Astrocyte of the hippocampus (primary cell): ENCODE measurements at regions not wholly inside any gene's neighbourhood (a gene's known extent, or its start where the extent isn't known, plus 50 kb on each side); places are given as distances from the start of the nearest gene placed in this dataset.

ENCODE experiments used
- DNase-seq: peaks from one replicate; pipeline ENCODE4 v3.0.0; 2011; ENCODE audit warnings: low read depth, low spot score

DNA sequence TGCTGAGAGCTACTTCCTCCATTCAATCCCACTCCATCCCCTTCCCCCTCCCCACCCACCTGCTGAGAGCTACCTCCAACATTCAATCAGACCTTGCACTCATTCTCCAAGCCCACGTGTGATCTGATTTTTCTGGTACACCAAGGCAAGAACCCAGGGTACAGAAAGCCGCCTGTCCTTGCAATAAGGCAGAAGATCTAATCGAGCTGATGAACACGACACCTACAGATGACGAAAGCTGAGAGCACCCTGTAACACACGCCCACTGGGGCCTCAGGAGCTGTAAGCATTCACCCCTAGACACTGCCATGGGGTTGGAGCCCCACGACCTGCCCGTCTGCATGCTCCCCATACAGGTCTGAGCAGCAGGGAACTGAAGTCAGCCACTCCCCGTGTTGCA is 58.3 kb downstream of the TRIML1 start:
- no peak for DNase-seq

DNA sequence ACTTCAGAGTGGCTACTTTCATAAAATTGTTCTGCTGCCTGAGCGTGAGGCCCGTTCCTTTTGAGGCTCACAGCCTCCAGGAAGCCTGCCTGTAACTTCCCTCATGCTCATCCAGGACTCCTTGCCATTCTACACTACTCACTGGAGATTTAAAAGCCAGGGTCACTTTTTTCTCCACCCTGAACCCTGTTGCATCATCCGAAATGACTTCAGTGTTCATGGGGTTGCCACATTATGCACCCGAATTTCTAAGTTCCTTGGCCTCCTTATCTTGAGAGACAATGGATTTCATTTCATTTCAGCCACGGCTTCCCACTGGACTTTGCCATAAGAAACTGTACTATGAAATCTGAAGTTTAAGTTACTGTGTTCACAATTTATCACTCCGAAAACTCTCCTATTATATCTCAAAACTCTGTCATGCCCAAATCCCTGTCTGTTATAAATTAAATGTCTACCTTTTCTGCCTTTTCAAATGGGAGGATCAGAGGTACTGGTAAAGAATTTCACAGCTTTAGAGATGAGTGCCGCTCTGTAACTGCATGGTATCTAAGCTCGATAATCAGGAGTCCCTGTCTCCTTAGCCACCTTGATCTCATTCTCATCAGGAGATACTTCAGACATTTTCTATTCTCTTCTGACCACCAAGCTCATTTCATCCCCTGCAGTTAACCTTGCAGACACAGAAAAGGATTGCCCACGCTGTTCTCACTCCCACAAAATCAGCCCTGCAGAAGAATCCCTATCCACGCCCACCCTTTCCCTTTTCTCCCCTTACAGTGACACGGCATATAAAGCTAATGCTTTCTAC is 59.9 kb downstream of the TRIML1 start:
- no peak for DNase-seq

DNA sequence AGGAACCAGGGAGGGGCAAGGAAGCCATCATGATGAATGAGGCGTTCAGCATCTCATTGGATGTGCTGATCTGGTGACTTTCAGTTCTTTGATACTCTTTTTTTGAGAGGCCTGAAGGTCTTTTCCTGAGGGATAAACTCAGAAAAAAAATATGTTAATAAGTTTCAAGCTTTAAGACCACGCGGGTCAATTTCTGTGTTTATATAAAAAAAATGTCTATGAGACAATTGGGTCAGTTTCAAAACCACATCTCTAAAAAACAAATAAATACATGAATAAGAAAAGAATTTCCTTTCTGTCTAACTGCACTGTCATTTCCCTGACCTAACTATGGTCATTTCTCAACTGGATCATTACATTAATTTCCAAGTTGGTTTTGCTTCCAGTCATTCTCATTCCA is 62.6 kb downstream of the TRIML1 start:
- no peak for DNase-seq

DNA sequence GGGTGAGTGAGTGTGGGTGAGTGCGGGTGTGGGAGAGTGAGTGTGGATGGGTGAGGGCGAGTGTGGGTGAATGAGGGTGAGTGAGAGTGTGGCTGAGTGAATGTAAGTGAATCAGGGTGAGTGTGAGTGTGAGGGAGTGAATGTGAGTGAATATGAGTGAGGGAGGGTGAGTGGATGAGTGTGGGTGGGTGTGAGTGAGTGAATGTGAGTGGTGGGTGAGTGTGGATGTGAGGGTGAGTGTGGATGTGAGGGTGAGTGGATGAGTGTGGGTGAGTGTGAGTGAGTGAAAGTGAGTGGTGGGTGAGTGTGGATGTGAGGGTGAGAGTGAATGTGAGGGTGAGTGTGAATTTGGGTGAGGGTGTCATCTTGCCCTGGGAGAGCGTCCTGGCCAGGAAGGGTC is 67.5 kb downstream of the TRIML1 start:
- DNase-seq = no peak

DNA sequence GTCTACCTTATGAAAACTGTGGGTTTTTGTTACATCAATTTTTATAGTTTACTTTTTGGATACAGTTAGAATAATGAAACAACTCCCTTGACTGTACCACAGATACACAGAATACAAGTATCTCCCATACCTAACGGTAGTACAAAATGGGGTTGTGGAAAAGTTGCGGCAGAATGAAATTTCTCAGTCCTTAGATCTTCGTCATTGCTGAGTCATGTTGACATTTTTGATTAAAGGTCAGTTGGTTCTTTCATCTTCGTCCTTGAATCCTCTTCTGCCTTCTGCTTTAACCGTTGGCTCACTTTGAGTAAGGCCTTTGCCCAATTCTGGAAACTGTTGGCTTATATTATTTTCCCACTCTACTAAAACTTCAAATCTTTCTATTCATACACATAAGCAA is 75.6 kb downstream of the TRIML1 start:
- no peak for DNase-seq

DNA sequence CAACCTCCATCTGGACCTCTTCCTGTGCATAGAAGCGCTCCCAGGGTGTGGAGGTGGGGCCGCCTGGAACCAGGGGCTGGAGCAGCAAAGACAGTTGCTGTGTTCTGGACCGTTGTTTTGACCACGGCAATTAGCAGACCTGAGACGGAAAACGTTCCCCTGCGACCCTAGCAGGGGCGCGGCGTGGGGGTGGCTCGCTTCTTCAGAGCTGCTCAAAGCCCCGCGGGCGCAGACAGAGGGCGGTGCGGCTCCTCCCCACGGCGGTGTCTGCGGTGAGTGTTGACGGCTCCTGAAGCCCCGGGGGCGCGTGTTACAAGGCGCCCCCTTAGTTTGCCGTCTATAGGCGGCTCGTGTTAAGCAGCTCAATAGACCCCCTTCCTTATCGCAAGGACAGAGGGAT is 79.2 kb downstream of the TRIML1 start:
- DNase-seq = no peak

DNA sequence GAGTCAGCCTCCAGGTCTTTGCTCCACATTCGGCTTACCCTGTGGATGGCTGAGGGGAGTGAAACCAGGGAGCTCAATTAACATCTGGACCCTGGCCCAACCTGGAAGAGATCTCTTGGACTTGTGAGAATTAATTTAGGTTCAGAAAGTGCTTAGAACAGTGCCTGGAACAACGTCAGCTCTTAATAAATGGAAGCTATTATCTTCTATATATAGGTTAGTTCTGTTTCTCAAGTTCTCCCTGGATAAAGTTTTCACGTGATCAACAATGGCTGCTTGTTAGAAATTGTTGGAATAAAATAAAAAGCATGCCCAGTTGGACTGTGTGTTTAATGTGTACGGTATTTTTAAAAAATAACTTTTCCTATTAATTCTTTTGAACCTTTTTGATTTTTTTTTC is 80.8 kb downstream of the TRIML1 start:
- DNase-seq = no peak

DNA sequence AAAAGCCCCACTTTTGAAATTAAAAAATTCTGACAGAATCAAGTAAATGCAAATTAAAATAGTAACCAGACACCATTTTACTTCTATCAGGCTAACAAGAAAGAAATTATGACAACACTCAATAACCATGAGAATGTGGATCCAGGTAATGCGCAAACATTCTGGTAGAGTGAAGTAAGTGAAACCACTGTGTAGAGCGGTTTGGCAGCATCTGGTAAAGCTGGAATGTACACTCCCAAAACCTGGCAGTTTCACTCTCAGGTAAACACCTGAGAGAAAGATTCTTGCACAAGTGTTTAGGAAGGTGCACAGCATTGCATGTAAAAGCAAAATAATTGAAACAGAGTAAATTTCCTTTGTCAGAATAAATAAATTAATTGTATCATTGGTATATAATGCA is 81.8 kb downstream of the TRIML1 start:
- no peak for DNase-seq

DNA sequence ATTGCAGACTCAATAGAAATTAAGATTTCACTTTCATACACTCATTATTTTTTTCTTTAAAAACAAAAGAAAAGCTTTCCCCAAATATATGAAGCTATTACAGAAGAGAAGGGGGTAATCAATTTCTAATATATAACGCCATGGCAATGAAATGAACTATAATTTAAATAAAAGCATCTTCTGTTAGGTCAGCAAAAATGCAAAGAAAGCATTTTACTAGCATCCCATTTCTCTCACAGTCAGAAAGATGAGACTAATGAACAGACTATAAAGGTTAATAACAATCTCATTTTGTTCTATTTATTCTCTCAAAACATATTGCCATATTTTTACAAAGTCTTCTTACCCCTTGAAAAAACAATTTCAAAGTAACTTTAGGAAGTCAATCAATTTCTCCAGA is 89.0 kb downstream of the TRIML1 start:
- DNase-seq = no peak

DNA sequence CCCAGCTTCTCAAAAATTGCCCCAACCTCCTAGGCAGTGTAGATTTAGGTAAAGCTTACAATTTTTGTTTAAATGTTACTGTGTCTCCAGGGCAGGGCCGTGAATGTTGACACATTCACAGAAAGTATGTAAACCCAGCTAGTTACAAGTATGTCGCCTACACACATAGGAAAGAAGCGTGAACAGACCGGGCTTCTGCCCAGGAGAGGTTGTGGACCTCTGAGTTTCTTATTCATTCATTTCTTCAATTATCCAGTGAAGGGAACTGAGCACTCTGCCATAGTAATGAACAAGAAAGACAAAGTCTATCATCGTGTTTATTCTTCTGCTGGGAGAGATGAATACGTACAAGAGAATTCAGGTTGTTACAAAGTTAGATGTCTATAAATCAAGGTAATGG is 93.2 kb downstream of the TRIML1 start:
- no peak for DNase-seq

DNA sequence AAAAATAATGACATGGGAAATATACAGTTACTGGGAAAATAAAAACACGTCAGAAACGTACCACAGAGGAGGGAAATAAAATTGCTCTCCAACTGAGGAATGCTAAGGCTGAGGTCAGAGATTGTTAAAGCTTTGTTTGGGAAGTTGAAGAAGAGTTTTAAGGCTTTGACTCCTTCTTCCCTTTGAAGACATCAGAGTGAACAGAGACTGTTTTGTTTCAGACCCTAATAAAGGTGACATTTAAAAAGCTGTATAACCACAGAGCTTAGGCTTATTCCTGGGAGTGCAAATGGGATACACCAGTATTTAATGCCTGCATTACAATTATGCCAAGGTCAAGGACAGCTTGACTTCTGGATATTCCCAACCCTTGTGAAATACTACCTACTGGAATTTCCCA is 102.8 kb downstream of the TRIML1 start:
- no peak for DNase-seq

DNA sequence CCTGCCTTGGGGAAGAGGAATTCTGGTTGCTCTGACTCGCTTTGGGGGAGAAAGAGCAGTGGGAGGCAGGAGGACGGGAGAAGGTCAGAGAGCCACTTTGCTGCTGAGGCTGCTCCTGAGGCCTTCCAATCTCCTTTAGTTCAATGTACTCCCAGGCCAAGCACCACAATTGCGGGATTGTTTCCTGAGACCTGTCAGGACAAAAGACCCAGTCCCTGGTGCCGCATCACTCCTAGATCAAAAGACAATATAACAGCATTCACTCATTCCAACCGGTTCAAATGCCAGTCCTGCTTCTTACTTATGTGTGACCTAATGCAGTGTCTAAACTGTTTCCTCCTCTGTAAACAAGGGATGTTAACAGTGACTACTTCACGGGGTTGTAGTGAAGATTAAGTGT is 106.4 kb downstream of the TRIML1 start:
- DNase-seq = no peak

DNA sequence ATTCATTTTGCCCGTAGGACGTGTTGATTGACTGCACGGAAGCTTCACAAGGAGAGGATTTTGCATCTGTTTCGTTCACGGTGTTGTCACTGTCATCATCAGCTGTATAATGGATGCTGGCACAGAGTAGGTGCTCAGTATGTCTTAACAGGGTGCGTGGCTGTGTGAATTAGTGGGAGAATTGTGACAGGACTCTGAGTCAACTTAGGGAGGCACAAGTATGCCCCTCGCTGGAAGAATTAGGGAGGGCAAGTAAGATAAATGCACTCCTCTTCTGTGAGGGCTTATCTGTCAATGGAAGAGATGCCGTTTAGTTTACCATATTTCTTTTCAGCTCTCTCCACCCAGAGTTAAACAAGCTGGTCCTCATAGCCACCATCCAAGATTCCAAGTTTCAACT is 107.2 kb downstream of the TRIML1 start:
- DNase-seq = no peak

DNA sequence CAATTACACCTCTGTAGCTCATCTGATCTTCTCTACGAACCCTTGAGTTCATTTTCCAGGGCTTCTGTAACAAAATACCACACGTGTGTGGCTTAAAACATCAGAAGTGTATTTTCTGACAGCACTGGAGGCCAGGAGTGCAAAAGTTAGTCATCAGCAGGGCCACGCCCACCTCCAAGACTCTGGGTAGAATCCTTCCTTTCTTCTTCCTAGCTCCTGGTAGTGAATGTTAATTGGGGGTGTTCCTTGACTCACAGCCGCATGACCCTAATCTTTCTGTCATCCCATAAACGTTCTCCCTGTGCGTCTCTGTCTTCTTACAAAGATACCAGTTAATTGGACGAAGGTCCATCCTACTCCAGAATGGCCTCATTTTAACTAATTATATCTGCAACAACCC is 115.0 kb downstream of the TRIML1 start:
- no peak for DNase-seq

DNA sequence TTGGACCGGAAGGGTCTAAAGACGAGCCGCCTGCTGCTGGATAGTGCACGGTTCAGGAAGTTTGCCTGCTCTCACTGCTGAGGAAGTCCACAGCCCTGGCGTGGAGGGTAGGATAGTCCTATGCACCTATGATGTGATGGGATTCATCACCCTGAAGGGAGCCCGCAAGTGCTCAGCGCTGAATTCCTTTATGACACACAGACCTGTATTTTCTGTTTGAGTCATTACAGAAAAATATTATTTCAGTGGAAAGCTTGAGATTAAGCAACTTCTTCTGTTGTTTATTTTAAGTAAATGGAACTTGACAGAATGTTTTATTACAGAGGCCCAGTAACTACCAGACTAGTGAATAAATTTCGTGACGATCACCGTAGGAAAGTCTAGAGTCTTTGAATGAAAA is 123.2 kb downstream of the TRIML1 start:
- DNase-seq = no peak

DNA sequence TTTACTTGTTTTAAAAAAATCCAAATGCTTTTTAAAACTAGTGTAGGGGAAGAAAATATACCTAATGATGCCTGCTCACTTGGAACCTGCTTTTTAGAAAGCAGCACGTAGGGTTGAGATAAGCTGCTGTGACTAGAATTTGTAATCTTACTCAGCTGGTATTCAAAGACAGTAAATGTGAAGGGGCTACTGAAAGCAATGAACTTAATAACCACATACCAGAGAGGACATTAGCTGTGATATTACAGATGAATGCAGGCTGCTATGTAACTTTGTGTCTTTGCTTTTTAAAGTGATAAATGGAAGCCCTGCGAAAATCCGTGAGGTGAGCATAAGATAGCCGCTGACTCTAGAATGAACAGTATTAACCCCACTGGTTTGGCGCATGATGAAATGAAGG is 124.1 kb downstream of the TRIML1 start:
- DNase-seq = no peak

DNA sequence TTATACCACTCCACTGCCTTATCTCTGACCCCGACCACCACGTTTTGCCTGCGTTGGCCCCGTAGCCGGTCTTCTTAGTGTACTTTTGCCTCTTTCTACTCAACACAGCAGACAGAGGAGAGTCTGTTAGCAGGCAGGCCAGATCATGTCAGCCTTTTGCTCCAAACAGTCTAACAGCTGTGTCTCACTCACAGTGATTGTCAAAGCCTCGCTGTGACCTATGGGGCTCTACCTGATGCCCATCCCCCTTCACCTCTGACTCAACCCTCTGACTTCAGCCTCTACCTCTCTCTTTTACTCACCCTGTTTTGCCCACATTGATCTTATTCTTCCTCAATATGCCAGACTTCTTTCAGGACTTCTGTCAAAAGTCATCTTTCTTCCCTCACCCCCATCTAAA is 127.1 kb downstream of the TRIML1 start:
- DNase-seq = no peak

DNA sequence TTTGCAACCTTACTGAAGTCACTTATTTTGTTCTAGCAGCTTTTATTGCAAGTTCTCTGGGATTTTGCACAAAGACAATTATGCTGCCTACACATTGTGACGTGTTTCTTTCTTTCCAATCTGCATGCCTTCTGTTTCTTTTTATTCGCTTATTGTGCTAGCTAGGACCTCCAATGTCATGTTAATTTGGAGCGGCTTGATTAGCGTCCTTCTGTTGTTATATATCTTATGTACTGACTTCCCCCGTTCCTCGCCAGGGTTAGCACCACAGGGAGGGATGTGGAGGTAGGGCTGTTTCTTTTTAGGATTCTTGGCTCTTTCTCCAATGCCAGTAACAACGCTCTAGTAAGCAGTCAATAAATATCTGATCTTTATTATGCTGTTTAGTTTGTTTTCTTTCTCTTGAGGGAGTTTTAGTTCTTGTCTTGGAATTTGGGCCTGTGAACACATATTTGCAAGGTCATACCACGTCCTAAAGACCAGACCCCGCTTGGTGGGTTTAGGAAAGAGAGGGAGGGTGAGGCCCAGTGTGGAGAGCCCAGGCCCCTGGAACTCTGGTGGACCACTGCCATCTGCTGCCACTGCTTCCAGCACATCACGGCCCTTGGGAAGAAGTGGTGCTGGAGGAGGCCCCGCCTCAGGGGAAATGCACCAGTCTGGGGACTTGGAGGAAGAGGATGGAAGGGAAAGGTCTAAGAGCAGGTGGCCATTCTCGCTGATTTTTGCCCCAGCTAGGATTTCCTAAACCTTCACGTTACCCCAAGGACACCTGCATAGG is 129.1 kb downstream of the TRIML1 start:
- DNase-seq = no peak

DNA sequence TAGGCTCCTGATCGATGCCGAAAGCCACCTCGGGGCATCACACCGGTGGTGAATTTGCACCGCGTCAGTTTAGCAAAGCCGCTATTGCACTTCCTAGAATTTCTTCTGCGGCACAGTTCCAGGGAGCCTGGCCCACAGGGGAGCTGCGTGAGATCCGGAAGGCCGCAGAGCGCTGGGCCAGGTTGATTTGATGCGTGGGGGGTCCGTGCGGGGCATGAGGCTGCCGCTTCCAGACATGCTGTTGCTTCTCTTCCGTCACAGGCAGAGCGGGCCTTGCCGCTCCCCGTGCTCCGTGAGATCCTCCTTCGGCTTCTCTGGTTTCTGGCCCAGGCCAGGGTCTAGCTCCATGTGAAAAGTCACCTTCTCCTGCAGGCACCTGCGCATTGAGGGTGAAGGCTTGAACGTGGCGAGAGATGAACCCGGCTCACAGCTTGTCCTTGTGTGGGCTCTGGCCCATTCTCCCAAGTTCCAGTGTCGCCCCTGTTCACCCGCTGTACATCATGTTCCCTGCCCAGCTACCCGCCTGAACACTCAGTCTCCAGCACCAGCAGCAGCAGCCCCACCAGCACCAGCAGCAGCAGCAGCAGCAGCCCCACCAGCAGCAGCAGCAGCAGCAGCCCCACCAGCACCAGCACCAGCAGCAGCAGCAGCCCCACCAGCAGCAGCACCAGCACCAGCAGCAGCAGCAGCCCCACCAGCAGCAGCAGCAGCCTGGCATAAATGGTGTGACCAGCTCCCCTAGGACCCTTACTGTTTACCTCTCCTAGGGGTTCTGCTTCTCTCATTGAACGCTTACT is 131.2 kb downstream of the TRIML1 start:
- no peak for DNase-seq

DNA sequence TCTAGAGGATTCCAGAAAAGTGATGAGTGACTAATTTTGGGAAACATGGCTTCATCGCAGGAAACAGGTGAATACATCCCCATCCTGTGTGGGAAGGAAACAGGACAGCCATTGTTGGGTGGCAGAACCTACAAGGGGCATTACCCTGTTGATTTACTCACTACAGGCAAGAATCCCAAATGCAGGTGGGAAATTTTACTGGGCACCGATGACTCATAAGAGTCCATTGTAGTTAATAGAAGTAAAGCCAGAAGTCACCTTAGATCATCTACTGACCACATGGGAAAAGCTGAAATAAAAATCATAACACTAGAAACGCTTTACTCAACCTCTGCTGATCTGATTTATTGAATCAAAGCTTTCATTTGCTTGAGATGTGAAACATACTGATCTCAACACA is 136.4 kb downstream of the TRIML1 start:
- DNase-seq = no peak

DNA sequence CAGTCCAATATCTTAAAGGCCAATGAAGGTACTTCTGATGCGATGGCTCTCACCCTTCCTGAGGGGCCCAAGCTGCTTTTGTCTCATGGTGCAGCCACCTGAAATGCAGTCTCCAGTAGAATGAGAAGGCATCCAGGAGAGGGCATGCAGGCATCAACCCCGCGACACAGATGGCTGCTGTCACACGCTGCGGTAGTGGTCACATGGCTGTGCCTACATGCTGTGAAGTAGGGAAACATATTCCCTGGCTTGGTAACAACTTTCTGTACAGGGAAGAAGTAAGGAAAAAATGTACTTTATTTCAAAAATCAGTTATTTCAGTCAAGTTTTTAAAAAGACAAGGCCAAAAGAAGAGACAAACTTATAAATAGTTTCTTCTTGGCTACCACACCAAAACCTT is 139.9 kb downstream of the TRIML1 start:
- no peak for DNase-seq

DNA sequence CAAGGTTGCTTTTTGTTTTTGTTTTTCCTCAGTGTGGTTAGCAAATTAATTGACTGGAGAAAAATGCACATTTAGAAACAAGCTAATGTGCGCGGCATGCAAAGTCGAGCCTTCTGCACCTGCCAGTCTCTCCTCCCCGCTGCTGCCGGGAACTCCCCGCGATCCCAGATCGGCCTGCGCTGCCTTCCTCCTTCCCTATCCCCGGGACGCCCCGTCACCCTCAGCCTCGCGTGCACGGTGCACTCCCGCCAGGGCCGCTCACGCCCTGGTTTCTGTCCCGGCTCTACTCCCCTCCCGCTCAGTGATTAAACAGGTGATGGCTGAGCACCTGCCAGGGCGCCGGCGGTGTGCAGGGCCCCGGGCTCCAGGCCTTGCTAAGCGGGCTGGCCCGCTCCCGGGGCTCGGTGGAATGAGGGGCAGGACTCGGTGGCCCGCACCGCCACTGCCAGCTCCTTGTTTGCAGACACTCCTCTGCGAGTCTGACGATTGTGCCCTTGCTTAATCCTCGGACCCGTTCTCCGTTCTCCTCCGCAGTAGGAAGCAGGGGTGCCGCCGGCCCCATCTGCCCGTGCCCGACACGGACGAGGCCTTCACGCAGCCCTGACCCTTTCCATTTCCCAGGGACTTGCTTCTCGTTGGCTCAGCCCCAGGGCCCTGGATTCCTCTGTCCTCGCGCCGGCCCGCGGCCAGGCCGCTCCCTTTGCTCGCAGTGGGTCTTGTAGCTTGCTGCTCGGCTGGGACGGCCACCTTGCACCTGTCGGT is 143.4 kb downstream of the TRIML1 start:
- peak; percentile 27 for DNase-seq
